HG03097 (cell line): ENCODE measurements at regions not wholly inside any gene's neighbourhood (a gene's known extent, or its start where the extent isn't known, plus 50 kb on each side); places are given as distances from the start of the nearest gene placed in this dataset.
"Not testable (repeated sequence)": the region's sequence is repeated elsewhere in the genome, so short reads cannot be mapped to it uniquely, and the experiment has no call there.

Experiments
- ATAC-seq: cut with Tn5 transposase; IDR thresholded peaks from one replicate; pipeline ENCODE4 v1.9.1; 2021; ENCODE audit not compliant: unreplicated experiment, low FRiP score

DNA sequence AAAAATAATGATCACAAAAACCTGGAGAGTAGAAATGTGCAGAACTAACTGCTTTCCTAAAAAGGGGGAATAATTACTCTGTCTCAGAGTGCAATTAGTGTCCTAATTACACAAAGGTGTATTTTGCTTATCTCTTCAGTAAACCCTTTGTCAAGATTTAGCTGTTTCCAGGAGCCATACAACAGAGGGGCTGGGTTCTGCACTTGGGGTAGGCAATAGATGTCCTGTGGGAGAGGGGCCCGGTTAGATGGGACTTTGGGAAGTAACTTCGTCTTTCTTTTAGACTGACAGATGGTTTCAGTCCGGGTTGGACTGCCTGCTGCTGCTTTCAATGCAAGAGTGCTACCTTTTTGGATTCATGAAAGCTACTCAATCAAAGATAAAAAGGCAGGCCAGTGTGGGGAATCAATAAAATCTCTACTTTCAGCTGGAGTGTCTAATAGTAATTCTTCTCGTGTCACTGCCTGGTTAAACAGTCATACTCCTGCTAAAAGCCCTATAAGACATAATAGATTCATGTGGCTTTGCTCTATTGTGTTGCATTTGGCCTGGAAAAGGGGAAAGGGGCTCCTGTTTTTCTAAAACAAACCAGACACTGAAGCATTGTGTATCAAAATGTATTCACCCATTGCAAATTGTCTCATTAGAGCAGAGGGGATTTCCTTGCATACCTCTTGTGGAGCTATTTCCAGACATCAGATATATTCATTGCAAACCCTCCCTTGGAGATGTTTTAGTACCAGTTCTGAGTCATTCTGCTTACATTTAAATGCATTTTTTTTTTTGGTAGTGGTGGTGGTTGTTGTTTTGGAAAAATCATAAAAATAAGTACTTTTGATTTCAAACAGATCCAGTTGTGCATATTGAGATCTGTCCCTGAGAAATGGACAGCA lies 83.3 kb upstream of the PCDH8 start:
- no peak for ATAC-seq

DNA sequence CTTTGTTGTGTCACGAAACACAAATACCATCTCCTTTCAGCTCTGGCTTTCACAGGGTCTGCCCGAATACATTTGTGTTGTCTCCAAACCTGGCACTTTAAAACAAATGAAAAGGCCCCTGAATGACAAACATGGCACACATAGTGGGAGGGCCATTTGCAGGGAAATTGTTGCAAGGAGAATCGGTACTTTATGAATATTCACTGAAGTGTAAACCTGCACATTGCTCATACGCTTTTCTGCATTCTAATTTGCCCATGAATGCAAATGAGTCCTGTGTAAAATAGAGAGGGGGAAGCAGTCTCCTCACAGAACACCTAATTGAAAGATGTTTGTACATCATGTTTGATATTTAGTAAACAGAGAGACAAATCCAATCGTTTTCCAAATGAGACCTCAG lies 82.7 kb upstream of the PCDH8 start:
- ATAC-seq = no peak

DNA sequence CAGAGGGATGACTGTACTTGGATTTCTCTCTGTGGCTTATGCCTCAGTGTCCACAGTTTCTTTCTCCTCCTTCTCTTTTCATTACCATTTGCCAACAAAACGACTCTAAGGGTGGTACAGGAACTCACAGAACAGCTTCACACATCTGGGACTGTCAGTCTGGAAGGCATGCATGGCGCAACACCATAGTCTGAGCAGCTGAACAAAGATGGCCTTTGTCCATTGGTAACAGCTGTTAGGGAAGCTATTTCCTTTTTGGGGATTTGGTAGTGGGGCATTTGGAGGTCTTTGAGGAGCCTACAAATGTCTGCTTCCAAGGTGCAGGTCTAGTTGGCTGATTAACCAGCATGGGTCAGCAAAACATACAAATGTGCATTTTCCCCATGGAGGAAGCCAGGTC lies 81.4 kb upstream of the PCDH8 start:
- ATAC-seq = no peak

DNA sequence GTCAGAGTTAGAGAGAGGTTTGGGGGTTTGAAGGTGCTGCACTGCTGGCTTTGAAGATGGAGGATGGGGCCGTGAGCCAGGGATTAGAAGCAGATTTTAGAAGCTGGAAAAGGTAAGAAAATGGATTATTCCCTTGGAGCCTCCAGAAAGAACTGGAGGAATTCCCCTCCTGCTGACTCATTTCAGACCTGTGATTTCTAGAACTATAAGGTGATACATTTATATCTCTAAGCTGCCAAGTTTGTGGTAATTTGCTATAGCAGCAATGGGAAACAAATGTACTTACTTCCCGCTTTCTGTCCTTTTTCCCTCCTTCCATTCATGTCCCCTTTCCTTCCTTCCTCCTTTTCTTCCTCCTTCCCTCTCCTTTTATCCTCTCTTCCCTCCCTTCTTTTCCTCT lies 78.5 kb upstream of the PCDH8 start:
- ATAC-seq = no peak

DNA sequence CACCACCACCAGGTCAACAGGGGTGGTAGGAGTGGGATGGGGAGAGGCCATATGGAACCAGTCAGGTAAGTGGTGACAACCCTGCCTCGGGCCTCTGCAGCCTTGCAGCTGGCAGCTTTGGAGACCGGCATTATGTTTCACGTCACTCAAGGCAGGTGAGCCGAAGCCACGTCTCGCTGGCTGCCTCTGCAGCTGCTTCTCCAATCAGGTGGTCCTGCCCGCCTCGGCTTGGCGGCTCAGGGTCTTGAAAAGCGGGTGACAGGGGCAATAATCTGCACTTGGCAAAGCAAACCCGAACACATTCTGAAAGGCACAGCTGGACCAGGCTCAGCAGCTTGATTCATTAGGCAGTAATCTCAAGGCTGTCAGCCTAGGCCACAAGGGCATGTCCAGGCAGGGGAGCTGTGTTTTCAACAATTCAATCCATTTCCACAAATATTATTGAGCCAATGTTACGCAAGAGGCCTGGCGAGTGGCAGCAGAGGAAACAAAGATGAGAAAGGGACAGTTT lies 77.4 kb upstream of the PCDH8 start:
- ATAC-seq = no peak

DNA sequence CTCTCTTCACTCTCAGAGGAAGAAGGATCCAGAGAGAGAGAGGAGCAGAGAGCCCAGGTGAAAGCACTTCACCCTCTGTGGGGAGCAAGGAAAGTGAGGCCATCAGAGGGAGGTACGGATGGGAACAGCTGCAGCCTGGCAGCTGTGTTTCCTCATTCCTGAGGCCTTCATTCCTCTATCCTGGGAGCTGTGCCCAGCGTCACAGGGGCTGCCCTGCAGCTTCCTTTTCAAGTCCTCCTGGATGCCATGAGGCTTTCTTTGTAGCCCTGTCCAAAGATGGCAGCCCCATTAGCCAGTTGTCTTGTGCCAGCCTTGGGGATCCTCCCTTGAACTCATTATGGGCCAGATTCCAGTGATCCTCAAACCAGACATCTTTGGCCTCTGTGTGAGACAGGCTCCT lies 76.8 kb upstream of the PCDH8 start:
- no peak for ATAC-seq

DNA sequence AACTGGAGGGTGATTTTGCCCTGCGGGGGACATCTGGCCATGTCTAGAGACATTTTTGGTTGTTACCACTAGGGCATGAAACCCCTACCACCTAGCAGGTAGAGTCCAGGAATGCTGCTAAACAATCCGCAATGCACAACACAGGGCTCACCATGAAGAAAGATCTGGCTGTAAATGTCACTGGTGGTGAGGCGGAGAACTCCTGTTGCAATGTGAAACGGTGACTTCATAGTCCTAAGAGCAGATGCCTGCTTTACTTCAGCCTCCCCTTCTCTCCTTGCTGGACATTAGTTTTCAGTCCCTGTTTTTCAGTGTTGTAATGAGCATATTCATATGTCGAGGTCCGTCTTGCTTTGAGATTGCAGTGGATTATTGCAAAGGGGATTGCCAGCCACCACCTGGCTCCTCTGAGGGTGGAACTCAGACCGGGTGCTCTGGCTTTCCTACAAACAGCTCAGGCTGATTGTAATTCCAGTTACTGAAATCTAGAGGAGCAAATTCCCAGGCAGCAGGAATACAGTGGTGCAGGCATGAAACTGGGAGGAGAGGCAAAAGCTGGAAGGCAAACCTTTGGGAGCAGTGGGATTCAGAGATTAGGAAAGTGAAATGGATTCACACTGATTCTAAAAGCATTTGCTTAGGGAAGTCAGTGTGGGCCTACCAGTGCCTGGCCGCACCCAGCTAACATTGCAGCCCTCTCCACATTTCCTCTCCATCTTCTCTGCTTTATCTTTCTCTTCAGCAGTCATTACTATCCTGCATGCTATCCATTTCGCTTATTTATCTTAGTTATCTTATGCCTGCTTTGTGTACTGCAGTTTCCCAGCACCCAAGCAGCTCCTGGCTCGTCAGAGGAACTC lies 76.1 kb upstream of the PCDH8 start:
- ATAC-seq = no peak

DNA sequence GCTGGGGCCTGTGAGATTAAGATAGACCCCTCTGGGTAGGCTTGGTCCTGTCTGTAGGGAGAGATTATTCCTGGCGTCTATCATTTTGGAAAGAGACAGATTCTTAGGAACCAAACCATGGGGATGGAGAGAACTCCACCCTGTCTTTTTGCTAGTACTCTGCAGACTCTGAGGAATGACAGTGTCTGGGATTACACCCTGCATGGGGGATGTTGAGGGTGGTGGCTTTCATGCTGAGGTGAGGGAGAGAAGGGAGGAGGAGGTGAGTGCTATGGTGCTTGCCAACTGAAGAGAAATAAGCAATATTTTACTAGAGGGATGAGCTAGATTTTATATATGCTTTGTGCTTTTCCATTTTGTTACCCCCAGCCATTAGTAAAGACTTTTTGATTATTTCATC lies 74.5 kb upstream of the PCDH8 start:
- ATAC-seq = no peak

DNA sequence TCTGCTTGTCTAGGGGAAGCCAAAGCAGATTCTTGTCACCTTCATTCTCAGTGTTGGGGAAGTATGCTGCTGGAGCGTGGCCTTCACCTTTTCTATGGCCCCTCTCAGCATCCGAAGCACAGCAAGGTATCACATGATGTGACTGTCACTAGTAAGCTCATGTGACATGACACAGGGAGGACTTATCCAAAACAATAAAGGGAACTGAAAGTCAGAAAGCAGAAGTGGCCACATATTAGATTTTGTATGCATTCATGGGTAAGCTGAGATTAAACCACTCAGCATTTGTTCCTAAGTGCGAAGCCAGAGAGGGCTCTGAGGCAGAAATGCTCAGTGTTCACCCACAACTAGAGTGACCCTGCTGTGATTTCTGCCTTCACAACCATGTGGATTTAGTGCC lies 72.8 kb upstream of the PCDH8 start:
- ATAC-seq = peak; percentile 97

DNA sequence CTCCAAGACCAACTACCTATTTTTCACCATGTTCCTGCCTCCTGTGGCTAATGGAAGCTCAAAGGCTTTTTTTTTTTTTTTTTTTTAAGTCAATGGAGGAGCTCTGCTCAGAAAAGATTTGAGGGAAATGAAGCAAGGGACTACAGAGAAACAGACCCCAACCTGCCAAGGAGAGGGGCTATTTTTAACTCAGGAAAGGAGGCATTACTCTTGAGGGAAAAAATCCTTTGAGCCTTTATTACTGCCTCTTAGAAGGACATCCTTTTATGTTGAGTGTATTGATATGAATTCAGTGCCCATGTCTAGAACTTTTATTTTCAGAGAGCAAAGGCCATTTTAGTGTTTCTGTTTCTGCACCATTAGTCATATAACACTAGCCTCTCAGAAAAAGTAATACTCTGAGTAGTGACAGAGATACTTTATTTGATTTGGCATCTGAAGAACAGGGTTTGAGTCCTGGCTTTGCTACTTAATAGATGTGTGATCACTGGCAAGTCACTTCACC lies 68.1 kb upstream of the PCDH8 start:
- no peak for ATAC-seq

DNA sequence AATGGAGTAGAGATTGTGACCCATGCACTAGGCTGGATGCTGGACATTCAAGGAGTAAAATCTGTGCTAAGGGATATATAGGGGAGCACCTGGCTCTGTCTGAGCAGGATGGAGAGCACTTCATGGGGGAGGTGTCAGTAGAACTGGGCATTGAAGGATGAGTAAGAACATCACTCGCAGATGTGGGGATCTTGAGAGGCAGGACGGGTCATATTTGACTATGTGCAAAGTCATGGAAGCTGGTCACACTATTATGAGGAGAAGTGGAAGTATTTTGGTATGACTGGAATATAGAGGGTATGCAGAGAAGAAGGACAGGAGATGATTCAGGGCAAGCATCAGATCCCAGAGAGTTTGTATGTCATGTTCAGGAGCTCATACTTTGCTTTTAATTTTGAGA lies 62.9 kb upstream of the PCDH8 start:
- no peak for ATAC-seq

DNA sequence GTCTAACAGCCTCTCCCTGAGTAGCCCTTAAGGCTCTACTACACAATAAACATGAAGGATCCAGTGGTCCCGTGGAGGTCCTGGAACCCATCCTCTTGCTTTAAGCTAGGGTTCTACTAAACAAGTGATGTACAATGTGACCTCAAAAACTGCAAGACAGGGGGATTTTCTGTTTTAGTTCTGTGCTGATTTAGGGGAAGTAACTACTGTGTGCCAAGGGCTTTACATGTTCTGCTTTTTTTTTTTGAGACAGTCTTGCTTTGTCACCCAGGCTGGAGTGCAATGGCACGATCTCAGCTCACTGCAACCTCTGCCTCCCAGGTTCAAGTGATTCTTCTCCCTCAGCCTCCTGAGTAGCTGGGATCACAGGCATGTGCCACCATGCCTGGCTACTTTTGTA lies 61.9 kb upstream of the PCDH8 start:
- ATAC-seq = not testable (repeated sequence)

DNA sequence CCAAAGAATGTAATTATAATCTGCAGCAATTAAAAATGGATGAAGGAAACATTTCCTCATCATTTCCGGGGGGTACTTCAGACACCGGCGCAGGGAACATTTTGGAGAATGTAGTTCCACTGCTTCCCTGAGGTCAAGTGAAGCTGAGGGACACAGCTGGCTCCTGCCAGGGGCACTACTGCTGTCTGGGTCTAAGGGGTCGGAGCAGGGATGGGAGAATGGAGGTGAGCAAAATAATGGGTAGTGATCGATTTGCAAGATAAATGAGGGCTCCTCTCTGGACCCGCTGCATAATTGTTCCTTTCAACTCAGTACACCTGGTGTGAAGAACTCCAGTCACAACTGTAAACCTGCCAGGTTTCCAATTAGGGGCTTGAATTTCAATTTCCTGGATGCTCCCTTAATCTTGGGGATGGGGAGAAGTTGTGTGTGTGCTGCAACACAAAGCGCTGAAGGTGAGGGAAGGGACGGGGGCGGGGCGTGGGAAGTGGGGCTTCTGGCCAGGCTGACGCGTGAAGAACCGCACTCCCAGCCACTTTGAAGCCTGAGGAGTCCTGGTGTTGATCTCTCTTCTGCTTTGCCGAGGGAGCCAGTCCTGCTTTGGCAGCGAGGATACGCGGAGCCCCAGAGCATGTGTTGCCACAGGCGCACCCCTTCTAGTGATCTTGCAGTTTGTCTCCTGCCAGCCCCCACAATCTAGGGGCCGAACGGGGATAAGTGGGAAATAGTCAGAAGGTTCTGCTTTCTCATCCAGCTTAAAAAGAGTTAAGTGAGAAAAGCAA lies 57.9 kb upstream of the PCDH8 start:
- ATAC-seq = no peak

DNA sequence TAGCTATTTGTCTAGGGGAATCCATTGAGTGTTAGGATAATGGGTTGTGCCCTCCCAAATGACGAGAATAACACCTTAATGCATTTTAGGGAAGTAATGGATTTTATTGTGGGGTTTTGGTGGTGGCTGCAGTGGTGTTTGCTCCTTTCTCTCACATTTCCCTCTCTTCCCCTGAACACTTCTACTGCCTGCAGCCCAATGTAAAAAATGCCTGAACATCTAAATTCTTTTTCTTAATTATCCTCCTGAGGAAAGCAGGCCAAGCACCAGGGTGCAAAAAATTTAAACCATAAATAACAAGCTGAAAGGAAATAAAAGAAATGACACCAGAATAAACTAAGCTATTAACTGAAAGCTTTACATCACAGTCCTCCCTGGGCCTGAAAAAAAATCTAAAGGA lies 57.3 kb upstream of the PCDH8 start:
- no peak for ATAC-seq

DNA sequence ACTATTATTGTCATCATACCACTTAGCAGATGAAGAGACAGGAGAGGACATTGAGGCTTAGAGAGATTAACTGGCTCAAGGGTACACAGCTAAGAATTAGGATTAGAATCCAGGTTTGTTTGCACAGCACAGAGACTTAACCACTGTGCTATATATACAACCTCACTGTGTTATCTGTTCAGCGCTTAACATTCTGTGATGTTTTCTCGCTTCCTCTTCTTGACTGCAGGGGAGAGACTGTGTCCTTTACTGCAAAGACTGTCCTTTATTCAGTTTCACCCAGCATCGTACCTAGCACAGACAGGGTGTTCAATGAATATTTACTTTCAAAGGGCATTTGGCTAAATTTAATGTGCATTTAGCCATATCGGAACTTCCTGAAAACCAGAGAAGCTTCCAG lies 54.9 kb upstream of the PCDH8 start:
- no peak for ATAC-seq

DNA sequence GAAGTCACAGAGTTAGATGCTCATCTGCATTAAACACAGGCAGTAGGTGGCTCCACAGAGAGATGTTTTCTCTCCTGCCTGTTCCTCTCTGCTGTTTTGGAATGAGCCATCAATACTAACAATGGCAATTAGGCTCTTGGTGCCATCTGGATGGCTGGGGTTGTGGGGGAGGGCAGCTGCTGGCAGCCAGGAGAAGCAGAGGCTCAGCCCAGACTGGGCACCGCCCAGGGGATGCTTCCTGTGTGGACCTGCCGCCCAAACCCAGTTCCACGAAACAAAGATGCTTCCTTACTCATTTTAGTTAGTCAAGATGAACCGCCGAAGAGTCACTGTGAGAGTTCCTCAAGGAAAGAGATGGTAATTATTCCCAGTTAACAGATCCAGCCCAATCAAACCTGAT lies 50.8 kb upstream of the PCDH8 start:
- ATAC-seq = no peak
